GM12878 (cell line): ENCODE measurements at regions not wholly inside any gene's neighbourhood (a gene's known extent, or its start where the extent isn't known, plus 50 kb on each side); places are given as distances from the start of the nearest gene placed in this dataset.

Experiments
- CREB1 ChIP-seq: IDR thresholded peaks from 2 replicates; pipeline ENCODE4 v1.6.1; 2012; ENCODE audit warnings: low read depth, mild to moderate bottlenecking, inconsistent platforms
- CREM ChIP-seq: IDR thresholded peaks from 2 replicates; pipeline ENCODE4 v1.6.1; 2014; ENCODE audit warnings: antibody characterized with exemption, low read depth
- POLR2AphosphoS2 ChIP-seq: IDR thresholded peaks from 2 replicates; pipeline ENCODE4 v1.6.1; 2011; ENCODE audit warnings: low read depth, mild to moderate bottlenecking, low read length, improper control_type of control experiment, moderate library complexity
- TCF7 ChIP-seq: IDR thresholded peaks from 2 replicates; pipeline ENCODE4 v1.6.1; 2014; ENCODE audit warnings: antibody characterized with exemption, borderline replicate concordance
- TF ChIP-seq, protein P1 (sequence below): IDR thresholded peaks from 2 replicates; pipeline ENCODE4 v1.6.1; 2011; ENCODE audit warnings: mild to moderate bottlenecking, low read depth, low read length, moderate library complexity; ENCODE audit not compliant: insufficient replicate concordance

DNA sequence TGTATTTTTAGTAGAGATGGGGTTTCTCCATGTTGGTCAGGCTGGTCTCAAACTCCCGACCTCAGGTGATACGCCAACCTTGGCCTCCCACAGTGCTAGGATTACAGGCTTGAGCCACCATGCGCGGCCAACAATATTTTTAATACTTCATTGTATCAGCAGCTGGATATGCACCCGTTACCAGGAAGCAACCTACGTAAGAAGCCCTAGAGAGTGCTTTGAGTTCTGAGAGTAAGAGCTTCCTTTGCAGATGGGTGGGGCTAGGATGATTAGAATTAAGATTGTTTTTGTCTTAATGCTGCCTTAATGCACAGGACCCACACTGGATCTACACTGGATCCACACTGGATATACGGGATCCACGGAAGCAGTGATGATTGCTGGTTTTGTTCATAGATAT is 123.9 kb upstream of the ABCA1 start:
- no peak for TF ChIP-seq CREM
- TF ChIP-seq, protein P1, sequence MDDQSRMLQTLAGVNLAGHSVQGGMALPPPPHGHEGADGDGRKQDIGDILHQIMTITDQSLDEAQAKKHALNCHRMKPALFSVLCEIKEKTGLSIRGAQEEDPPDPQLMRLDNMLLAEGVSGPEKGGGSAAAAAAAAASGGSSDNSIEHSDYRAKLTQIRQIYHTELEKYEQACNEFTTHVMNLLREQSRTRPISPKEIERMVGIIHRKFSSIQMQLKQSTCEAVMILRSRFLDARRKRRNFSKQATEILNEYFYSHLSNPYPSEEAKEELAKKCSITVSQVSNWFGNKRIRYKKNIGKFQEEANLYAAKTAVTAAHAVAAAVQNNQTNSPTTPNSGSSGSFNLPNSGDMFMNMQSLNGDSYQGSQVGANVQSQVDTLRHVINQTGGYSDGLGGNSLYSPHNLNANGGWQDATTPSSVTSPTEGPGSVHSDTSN: no peak
- TF ChIP-seq POLR2AphosphoS2: no peak
- TF ChIP-seq CREB1: no peak
- no peak for TF ChIP-seq TCF7
